NCI-H526 treated with DMSO at 0.1 percent for 48 hours (cell line): ENCODE measurements at regions not wholly inside any gene's neighbourhood (a gene's known extent, or its start where the extent isn't known, plus 50 kb on each side); places are given as distances from the start of the nearest gene placed in this dataset.
"Not testable (repeated sequence)": the region's sequence is repeated elsewhere in the genome, so short reads cannot be mapped to it uniquely, and the experiment has no call there.

Source experiments
- DNase-seq: peaks from one replicate; lab custom pipeline; 2025; lab: John Stamatoyannopoulos, UW

DNA sequence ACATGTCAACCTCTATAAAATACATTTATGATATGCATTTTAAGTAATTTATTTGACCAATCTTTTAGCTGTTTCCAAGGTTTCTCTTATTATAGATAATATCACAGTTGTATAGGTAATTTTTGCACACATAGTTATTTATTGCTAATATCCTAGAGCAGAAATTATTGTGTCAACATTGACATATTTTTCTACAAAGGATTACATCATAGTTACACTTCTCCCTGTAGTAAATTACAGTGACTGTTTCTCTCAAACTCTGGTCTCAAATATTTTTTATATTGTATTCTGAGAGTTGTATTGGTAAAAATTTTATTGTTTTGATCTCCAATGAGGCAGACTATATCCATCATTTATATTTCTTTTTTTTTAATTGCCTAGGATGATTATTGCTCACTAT lies 714.4 kb upstream of the CDH6 start:
- DNase-seq: no peak

DNA sequence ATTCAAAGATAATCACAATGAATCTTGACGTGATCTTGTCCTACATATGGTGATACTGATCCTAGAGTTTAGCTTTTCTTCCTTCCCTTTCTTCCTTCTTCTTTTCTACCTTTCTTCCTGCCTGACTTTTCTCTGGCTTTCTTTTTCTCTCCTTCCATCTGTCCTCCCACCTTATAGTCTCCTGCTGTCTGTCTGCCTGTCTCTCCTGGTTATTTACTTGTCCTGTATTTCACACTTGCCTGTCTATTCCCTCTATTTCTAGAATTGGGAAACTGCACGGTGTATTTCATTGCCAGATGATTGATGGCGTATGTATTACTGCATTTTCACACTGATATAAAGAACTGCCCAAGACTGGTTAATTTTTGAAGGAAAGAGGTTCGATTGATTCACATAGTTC lies 718.1 kb upstream of the CDH6 start:
- no peak for DNase-seq

DNA sequence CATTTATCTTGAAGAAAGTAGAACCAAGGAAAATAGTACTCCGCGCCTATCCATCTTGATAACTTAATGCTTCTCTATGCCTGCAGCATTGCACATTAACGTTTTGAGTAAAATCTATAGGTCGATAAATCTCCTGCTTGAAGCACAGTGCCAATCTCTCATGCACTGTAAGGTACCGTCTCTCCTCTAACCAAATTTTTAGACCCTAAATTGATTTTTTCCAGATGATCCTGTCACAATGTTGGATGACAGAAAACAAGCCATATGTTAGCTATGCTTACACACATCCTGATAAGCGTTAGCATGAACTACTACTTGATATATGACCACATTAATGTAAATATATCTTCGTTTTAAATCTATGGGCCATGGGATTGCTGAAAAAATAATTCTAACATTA lies 723.8 kb upstream of the CDH6 start:
- DNase-seq: no peak

DNA sequence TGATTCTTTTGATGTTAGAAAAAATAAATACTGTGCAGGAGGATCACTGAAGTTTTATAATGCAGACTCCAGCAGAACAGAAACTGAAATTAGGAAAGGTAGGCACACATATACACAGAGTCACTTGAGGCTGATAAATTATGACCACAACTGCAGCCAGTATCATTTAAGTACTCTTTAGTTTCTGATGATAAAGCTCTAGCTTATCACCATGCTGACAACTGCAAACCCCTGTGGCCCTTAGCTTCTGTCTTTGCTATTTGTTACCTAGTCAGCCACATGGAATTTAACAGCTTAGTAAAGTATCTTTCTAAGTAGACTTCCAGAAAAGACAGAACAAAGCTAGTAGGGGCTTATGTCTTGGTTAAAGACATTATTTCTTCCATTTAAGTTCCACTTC lies 734.8 kb upstream of the CDH6 start:
- no peak for DNase-seq

DNA sequence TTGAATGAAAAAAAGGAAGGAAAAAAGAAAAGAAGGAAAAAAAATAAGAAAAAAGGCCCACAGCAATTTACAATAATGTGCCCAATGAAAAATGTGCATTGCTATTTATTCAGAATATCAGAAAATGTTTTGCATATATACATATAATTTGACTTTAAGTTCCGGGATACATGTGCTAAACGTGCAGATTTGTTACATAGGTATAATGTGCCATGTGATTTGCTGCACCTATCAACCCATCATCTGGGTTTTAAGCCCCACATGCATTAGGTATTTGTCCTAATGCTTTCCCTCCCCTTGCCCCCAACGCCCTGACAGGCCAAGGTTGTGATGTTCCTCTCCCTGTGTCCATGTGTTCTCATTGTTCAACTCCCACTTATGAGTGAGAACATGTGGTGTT lies 738.0 kb upstream of the CDH6 start:
- not testable (repeated sequence) for DNase-seq

DNA sequence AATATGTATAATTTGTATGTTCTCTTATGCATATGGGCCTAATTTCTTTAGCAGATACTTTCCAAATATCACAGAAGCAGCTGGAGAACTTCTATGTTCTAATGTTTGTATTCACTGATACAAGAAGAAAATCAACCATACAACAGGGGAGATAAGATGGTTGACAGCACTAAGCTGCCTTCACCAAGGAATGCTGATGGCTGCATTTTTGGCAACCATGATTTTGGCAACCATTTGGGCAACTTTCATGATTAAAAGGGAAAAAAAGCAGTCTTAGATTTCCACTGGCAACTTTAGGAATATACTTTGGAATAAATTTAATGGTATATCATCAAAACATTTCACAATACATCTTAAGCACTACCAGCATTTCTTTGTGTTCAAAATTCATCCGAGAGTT lies 740.3 kb upstream of the CDH6 start:
- DNase-seq: no peak

DNA sequence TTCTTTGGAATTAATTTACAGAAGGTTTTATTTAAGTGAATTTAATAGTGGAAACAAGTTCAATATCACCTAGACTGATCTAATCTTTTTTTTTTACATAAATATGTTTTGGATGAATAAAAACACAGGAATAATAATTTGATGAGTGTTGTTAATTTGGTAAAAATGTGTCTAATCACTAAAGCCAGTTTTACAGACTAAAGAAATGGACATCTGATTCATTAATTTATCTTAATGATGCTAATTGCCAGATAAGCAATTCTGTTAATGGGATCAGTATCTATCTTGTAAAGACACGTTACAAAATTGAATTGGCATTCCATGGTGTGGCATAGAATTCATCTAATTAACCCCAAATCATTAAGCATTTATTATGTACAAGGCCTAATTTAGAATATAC lies 743.3 kb upstream of the CDH6 start:
- no peak for DNase-seq

DNA sequence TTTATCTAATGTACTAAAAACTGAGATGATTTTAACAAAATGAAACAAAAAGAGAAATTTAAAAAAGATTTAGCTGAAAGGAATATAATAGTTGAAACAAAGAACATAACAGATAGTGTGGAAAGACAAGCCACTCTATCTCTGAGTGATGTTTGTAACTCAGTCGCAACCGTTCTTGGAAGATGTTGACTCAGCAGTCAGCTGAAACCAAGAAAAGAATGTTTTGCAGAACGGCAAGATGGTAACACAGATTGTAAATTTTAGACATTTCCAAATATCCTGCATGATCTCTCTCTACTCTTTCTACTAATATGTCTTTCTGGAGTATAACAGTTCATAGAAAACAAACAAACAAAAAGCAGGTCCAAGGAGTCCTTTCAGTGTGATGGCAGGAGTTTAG lies 746.1 kb upstream of the CDH6 start:
- no peak for DNase-seq

DNA sequence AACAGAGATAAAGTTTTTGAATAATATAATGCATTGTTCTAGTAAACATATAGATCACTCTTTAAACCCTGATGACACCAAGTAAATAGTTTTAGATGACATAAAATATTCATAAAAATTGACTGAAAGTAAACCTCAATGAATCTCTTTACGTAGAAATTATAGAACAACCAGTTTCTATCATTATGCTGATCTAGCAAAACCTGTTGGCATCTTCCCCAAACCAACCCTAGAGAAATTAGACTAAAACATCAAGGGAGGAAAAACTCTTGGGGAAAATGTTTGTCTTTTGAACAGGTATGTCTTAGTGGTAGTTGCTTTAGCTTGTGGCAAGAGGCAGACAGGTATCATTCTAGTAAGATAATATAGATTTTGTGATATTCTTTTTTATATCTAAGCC lies 747.0 kb upstream of the CDH6 start:
- DNase-seq: no peak

DNA sequence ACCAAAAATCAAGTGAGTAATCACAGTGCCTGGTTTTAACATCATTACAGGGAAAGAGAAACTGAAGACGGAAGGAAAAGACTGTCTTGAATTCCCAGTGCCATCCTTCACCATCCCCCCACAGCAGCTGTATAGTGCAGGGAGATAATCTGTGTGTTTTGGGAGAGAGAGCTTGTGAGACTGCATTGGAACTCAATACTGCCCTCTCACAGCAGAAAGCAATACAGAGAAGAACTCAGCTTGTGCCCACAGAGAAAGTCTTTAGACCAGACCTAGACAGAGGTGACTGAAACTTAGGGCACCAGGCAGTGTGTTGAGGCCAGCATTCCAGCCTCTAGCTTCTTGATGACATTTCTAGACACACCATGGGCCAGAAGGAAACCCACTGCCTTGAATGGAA lies 754.7 kb upstream of the CDH6 start:
- no peak for DNase-seq

DNA sequence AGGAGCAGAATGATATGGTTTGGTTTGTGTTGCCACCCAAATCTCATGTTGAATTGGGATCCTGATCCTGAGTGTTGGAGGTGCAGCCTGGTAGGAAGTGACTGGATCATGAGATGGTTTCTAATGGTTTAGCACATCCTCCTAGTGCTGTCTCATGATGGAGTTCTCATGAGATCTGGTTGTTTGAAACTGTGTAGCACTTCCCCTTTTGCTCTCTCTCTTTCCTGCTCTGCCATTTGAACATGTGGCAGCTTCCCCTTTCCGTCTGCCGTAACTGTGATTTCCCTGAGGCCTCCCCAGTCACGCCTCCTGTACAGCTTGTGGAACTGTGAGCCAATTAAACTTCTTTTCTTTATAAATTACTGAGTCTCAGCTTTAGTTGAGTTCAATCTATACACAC lies 756.8 kb upstream of the CDH6 start:
- DNase-seq: no peak

DNA sequence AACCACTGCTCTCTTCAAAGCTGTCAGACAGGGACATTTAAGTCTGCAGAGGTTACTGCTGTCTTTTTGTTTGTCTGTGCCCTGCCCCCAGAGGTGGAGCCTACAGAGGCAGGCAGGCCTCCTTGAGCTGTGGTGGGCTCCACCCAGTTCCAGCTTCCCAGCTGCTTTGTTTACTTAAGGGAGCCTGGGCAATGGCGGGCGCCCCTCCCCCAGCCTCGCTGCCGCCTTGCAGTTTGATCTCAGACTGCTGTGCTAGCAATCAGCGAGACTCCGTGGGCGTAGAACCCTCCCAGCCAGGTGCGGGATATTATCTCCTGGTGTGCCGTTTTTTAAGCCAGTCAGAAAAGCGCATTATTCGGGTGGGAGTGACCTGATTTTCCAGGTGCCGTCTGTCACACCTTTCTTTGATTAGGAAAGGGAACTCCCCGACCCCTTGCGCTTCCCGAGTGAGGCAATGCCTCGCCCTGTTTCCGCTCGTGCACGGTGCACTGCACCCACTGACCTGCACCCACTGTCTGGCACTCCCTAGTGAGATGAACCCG lies 764.5 kb upstream of the CDH6 start:
- DNase-seq: not testable (repeated sequence)

DNA sequence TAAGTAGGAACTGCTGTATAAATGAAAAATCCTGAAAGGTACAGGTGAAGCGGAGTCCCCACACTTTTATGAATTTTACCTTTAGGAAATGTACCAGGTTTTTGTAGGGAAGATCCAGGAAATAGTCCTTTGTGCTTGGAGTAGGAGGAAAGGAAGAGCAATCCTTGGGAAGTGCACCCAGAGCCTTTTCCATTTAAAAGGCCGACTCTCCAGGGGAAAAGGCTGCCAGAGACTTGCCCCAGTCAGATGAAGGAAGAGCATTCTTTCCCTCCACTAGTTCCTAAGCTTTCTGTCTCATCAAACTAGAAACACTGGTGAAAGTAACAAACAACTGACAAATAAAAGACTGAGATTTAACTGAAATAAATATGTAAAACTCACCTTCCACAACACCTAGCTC lies 779.4 kb upstream of the CDH6 start:
- no peak for DNase-seq

DNA sequence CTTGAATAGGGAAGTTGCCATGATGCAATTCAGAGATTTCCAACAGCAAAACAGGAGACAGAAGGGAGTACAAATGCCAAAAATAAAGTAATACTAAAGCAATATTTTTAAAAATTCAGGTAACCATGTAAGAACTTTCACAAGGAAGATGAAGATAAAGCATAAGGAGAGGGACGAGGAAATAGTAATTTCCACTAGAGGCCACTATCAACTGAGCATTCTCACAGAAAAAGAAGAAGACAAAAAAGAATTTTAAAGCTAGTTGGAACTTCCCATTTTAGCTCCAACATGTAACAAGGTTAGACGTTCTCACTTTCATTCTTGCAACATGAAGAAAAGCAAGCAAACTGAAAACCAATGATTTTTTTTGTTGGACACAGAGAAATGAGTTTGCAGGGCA lies 779.9 kb upstream of the CDH6 start:
- DNase-seq: no peak

DNA sequence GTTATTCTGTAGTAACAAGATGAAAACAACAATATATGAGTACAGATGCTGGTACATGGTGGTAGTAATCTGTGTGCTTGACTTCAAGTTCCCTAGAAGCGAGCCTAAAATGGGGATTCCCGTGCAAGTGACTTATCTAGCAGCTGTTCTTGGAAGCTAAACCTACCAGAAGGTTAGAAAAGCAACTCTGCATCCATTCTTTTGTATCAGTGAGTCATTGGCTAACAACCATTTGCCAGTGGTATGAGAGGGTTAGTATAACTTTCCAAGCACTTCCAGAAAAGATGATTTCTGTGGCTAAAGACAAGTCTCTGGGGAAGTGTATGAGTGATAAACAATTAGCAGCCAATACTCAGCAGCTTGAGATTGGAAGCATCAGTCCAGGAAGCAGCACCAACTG lies 787.7 kb upstream of the CDH6 start:
- no peak for DNase-seq

DNA sequence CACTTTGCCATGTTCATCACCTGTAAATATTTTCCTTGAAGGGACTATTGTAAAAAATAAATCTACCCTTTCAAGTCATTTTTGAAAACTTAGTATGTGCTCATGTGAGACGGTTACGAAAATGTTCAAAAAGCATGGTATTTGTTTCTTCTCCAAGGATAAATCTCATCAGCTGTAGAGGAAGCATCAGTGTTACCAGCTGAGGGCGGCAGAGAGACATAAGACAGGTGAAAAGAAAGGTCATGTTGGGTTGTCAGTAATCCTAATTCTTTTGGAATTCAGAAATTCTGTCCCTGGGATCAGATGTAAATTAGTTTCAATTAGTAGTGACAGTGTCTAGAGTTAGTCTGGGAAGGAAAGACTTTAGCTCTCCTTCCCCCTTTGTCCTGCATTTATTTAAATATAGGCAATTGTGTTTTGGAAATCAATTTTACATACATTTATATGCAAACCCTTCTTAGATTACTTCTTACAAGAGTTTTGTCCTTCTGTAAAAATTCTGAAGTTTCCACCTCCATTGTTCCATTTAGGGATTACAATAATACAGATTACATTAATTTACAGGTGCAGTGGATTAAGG lies 791.9 kb upstream of the CDH6 start:
- DNase-seq: no peak

DNA sequence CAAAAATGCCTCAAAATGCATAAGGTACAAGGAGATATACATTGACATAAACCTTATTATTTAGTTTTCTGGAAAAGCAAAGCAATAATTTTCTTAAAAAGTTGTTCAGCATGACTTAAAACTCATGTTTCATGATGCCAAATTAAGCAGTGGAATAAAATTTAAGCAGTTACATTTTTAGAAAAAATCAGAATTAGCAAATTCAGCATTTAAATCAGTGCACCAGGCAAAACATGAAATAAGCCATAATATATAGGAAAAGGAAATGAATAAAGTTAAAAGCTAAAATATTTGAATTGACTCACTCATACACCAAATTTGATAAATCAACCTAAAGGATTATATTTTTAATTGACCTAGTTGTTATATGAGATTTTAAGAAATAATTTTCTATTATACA lies 795.1 kb upstream of the CDH6 start:
- no peak for DNase-seq

DNA sequence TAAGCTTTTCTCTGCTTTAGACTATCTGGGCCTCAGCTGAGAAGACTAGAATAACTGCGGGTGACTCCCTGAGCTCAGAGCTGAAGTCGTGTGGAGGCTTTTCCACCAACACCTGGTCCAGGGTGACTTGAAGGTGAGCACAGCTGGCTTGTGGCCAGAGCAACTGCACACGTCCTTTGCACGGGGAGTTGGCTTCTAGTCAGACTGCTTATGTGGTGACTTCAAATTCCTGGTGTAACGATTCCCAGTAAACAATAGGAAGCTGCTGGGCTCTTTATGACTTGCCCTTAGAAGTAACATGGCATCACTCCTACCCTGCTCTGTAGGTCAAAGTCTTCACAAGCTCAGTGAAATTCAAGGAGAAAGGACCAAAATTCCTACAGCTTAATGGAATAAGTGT lies 800.6 kb upstream of the CDH6 start:
- no peak for DNase-seq

DNA sequence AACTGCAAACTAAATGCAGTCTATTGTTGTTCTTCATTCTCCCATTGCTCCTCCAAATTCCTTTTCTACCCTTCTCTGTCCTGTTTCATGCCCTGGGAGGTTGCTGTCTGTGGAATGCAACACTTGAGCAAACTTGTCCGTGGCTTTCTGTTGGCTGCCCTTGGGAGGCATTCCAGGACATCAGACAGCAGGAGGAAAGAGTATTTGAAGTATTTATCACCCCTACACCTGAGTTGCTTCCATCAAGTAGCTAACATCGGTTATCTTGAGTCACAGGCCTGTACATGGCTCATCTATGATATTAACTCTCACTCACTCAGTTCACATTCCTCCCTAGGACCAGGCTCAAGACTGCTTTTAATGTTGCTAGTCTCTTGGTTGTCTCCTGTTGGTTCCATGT lies 803.4 kb upstream of the CDH6 start:
- DNase-seq: no peak

DNA sequence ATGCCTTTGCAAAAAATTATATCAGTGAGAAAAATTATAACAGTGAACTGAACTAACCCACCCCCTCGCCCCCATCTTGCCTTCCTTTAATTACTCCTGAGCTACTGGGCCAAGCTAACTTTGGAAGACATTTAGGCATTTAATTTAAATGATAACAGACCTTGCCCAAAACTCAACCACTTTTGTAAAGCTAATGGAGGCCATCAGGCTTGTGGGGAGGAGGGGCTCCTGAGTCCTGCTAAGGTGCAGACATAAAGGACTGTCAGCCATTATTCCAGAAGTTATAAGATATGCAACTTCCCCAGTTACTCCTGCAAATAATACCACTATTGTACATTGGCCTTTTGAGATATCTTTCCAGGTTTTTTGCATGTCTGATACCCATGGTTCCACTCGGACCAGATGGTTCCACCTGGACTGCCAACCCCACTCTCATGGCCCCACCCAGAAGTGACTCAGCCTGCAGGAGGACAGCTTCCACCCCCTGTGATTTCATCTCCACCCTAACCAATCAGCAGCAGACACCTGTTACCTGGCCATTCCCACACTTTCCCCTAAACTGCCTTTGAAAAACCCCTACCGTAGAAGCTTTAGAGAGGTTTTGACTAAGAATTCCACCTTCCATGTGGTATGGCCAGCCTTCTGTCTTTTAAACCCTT lies 805.4 kb upstream of the CDH6 start:
- DNase-seq: no peak

DNA sequence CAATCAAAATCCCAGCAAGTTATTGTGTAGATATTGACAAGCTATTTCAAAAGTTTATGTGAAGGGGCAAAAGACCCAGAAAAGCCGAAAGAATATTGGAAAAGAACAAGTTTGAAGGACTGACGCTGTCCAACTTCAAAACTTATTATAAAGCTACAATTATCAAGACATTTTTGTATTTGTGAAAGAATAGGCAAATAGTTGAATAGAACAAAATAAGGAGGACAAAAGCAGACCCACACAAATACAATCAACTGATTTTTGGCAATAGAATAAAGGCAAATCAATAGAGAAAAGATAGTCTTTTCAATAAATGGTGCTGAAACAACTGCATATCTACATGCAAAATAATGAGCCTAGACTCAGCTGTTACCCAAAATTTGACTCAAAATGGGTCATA lies 807.7 kb upstream of the CDH6 start:
- DNase-seq: no peak

DNA sequence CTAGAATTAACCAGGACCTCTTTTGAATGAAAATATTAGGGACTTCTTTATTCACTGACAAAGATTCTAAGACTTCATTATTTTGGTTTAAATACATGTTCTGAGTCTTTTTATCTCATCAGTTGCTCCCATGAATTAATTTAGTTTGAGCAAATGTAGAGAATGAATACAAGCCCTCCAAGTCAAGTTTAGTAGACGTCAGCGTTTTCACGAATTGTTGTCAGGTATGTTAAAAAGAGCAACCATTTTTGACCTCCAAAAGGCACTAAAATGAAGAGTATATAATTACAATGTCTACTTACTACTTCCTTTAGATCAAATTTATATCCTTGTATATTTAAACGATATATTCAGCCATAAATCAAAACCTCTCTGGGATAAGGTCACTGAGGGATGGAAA lies 809.3 kb upstream of the CDH6 start:
- no peak for DNase-seq

DNA sequence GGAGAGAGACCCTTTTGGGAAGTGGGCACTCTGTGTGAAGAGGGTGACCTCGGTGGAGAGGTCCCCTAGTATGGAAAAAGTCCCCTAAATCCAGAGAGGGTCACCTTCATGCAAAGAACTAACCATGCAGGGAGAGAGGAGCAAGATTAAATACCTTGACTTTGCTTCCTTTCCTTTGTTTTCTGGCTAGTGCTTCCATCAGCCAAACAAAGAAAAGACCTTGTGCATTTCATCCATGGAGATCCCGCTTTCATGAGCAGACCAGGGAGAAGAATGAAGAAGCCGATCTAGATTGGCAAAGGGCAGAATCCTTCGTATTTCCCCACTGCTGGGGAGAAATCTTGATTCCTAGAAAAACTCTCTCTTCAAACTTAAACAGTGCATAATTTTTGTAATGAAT lies 813.3 kb upstream of the CDH6 start:
- no peak for DNase-seq

DNA sequence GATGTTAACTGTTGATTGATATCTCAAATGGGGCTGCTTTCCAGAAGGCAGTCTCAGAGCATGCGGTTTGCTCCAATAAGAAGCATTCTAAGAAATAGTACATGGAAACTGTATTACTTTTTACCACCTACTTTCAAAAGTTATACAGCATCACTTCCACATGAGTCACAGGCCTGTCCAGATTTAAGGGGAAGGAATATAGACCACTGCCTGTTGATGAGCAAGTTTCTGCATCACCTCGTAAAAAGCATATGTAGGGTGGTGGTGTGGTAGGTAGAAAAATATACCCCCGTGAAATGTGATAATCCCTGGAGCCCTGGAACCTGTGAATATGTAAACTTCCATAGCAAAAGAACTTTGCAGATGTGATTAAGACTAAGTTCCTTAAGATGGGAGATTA lies 816.6 kb upstream of the CDH6 start:
- no peak for DNase-seq
